GM21723 (cell line): ENCODE measurements at regions not wholly inside any gene's neighbourhood (a gene's known extent, or its start where the extent isn't known, plus 50 kb on each side); places are given as distances from the start of the nearest gene placed in this dataset.

Source experiments
- ATAC-seq: cut with Tn5 transposase; IDR thresholded peaks from one replicate; pipeline ENCODE4 v1.9.1; 2021; ENCODE audit warnings: mild to moderate bottlenecking, moderate library complexity; ENCODE audit not compliant: unreplicated experiment

GRCh38 chr3:132183811-132184210, 133.4 kb upstream of the ACP3 start:
- no peak for ATAC-seq

GRCh38 chr3:132187746-132188145, 129.5 kb upstream of the ACP3 start:
- ATAC-seq, result no peak

- no peak for ATAC-seq
These were observed 127.6 kb upstream of the ACP3 start for GRCh38 chr3:132189601-132190000.

GRCh38 chr3:132196113-132196512, 121.1 kb upstream of the ACP3 start:
- ATAC-seq, result no peak

GRCh38 chr3:132198516-132198915, 118.7 kb upstream of the ACP3 start:
- no peak for ATAC-seq

GRCh38 chr3:132199451-132199850, 117.8 kb upstream of the ACP3 start:
- ATAC-seq, result no peak

- ATAC-seq, result no peak
These were observed 114.6 kb upstream of the ACP3 start for GRCh38 chr3:132202586-132202985.

GRCh38 chr3:132203889-132204596, 113.2 kb upstream of the ACP3 start:
- ATAC-seq, result no peak

- no peak for ATAC-seq
These were observed 111.6 kb upstream of the ACP3 start for GRCh38 chr3:132205609-132206008.

GRCh38 chr3:132209855-132210254, 107.4 kb upstream of the ACP3 start:
- no peak for ATAC-seq

GRCh38 chr3:132210476-132211346, 106.5 kb upstream of the ACP3 start:
- ATAC-seq, result no peak

GRCh38 chr3:132211896-132212295, 105.3 kb upstream of the ACP3 start:
- no peak for ATAC-seq

GRCh38 chr3:132218817-132219755, 98.1 kb upstream of the ACP3 start:
- ATAC-seq, result no peak

GRCh38 chr3:132220986-132221385, 96.2 kb upstream of the ACP3 start:
- no peak for ATAC-seq

GRCh38 chr3:132222868-132223538, 94.2 kb upstream of the ACP3 start:
- no peak for ATAC-seq

- ATAC-seq, result no peak
These were observed 91.5 kb upstream of the ACP3 start for GRCh38 chr3:132225664-132226063.

GRCh38 chr3:132228923-132229322, 88.3 kb upstream of the ACP3 start:
- ATAC-seq, result no peak

GRCh38 chr3:132229641-132230040, 87.6 kb upstream of the ACP3 start:
- no peak for ATAC-seq

GRCh38 chr3:132230156-132231000, 86.8 kb upstream of the ACP3 start:
- no peak for ATAC-seq

GRCh38 chr3:132231633-132232032, 85.6 kb upstream of the ACP3 start:
- no peak for ATAC-seq
